IMR-90 (cell line): ENCODE measurements at regions not wholly inside any gene's neighbourhood (a gene's known extent, or its start where the extent isn't known, plus 50 kb on each side); places are given as distances from the start of the nearest gene placed in this dataset.

ENCODE experiments used
- BHLHE40 ChIP-seq: fragments of 150-350 bp; IDR thresholded peaks from 2 replicates; pipeline ENCODE4 v1.6.1; 2016; ENCODE audit warnings: mild to moderate bottlenecking, low read depth, low read length
- CEBPB ChIP-seq: IDR thresholded peaks from 2 replicates; pipeline ENCODE4 v1.6.1; 2012; ENCODE audit warnings: low read depth, low read length, improper control_type of control experiment
- FOS ChIP-seq: fragments of 150-350 bp; IDR thresholded peaks from 2 replicates; pipeline ENCODE4 v1.6.1; 2016; ENCODE audit warnings: low read depth, low read length
- MAFK ChIP-seq: IDR thresholded peaks from 2 replicates; pipeline ENCODE4 v1.6.1; 2012; ENCODE audit warnings: low read depth, low read length, improper control_type of control experiment
- MXI1 ChIP-seq: IDR thresholded peaks from 2 replicates; pipeline ENCODE4 v1.6.1; 2012; ENCODE audit warnings: low read depth, mild to moderate bottlenecking, low read length, moderate library complexity, borderline replicate concordance
- POLR2A ChIP-seq: IDR thresholded peaks from 2 replicates; pipeline ENCODE4 v1.6.1; 2012; ENCODE audit warnings: mild to moderate bottlenecking, low read depth, low read length
- RAD21 ChIP-seq: IDR thresholded peaks from 2 replicates; pipeline ENCODE4 v1.6.1; 2012; ENCODE audit warnings: low read length, improper control_type of control experiment
- RCOR1 ChIP-seq: IDR thresholded peaks from 2 replicates; pipeline ENCODE4 v1.6.1; 2012; ENCODE audit warnings: mild to moderate bottlenecking, low read length, improper control_type of control experiment; ENCODE audit not compliant: insufficient replicate concordance
- RFX5 ChIP-seq: IDR thresholded peaks from 2 replicates; pipeline ENCODE4 v1.8.0; 2012; ENCODE audit warnings: low read depth, mild to moderate bottlenecking, low read length, moderate library complexity
- SMC3 ChIP-seq: fragments of 150-350 bp; IDR thresholded peaks from 2 replicates; pipeline ENCODE4 v1.6.1; 2016; ENCODE audit warnings: low read depth, mild to moderate bottlenecking, antibody characterized with exemption, low read length, moderate library complexity
- TF ChIP-seq, protein P1 (sequence below): conservative IDR thresholded peaks from 2 replicates; pipeline ENCODE4 v1.5.1; 2012; ENCODE audit warnings: mild to moderate bottlenecking, low read depth, low read length, improper control_type of control experiment
- TF ChIP-seq, protein P2 (sequence below): fragments of 150-350 bp; IDR thresholded peaks from 2 replicates; pipeline ENCODE4 v1.6.1; 2017; ENCODE audit warnings: mild to moderate bottlenecking, antibody characterized with exemption, low read length, low read depth
- TF ChIP-seq, protein P3 (sequence below): fragments of 150-350 bp; IDR thresholded peaks from 2 replicates; pipeline ENCODE4 v1.6.1; 2016; ENCODE audit warnings: low read depth, mild to moderate bottlenecking, low read length, moderate library complexity, borderline replicate concordance

- TF ChIP-seq RCOR1 (no peak), POLR2A (no peak), RAD21 (no peak), FOS (no peak), MAFK (no peak), MXI1 (no peak), RFX5 (no peak), BHLHE40 (no peak), CEBPB (no peak), SMC3 (no peak)
- TF ChIP-seq, protein P1, sequence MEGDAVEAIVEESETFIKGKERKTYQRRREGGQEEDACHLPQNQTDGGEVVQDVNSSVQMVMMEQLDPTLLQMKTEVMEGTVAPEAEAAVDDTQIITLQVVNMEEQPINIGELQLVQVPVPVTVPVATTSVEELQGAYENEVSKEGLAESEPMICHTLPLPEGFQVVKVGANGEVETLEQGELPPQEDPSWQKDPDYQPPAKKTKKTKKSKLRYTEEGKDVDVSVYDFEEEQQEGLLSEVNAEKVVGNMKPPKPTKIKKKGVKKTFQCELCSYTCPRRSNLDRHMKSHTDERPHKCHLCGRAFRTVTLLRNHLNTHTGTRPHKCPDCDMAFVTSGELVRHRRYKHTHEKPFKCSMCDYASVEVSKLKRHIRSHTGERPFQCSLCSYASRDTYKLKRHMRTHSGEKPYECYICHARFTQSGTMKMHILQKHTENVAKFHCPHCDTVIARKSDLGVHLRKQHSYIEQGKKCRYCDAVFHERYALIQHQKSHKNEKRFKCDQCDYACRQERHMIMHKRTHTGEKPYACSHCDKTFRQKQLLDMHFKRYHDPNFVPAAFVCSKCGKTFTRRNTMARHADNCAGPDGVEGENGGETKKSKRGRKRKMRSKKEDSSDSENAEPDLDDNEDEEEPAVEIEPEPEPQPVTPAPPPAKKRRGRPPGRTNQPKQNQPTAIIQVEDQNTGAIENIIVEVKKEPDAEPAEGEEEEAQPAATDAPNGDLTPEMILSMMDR = no peak
- TF ChIP-seq, protein P2, sequence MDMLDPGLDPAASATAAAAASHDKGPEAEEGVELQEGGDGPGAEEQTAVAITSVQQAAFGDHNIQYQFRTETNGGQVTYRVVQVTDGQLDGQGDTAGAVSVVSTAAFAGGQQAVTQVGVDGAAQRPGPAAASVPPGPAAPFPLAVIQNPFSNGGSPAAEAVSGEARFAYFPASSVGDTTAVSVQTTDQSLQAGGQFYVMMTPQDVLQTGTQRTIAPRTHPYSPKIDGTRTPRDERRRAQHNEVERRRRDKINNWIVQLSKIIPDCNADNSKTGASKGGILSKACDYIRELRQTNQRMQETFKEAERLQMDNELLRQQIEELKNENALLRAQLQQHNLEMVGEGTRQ = no peak
- TF ChIP-seq, protein P3, sequence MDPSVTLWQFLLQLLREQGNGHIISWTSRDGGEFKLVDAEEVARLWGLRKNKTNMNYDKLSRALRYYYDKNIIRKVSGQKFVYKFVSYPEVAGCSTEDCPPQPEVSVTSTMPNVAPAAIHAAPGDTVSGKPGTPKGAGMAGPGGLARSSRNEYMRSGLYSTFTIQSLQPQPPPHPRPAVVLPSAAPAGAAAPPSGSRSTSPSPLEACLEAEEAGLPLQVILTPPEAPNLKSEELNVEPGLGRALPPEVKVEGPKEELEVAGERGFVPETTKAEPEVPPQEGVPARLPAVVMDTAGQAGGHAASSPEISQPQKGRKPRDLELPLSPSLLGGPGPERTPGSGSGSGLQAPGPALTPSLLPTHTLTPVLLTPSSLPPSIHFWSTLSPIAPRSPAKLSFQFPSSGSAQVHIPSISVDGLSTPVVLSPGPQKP = no peak
Measured at GRCh38 chr1:81151206-81151605, 649.5 kb upstream of the ADGRL2 start.
